DOHH2 (cell line): ENCODE measurements at regions not wholly inside any gene's neighbourhood (a gene's known extent, or its start where the extent isn't known, plus 50 kb on each side); places are given as distances from the start of the nearest gene placed in this dataset.

Source experiments
- H3F3A ChIP-seq: fragments of 200-600 bp; sonication (generic), shearing (Covaris generic); 2 replicates; pipeline ENCODE4 v1.6.0; 2016; ENCODE audit warnings: antibody characterized with exemption, mild to moderate bottlenecking; ENCODE audit not compliant: control insufficient read depth, insufficient read depth
- H3K27ac ChIP-seq: fragments of 200-600 bp; sonication (generic); 2 replicates; pipeline ENCODE4 v1.5.1; 2014; ENCODE audit warnings: low read depth, mild to moderate bottlenecking, low read length, moderate library complexity
- H3K27me3 ChIP-seq: fragments of 200-600 bp; sonication (generic); 2 replicates; pipeline ENCODE4 v1.6.1; 2014; ENCODE audit warnings: mild to moderate bottlenecking, low read length, mixed read lengths; ENCODE audit not compliant: control insufficient read depth
- H3K36me3 ChIP-seq: fragments of 200-600 bp; sonication (generic); 2 replicates; pipeline ENCODE4 v1.6.1; 2014; ENCODE audit warnings: mild to moderate bottlenecking, low read length, moderate library complexity, mixed read lengths; ENCODE audit not compliant: control insufficient read depth
- H3K4me1 ChIP-seq: fragments of 200-600 bp; sonication (generic); 2 replicates; pipeline ENCODE4 v1.6.1; 2014; ENCODE audit warnings: mild to moderate bottlenecking, low read length, mixed read lengths; ENCODE audit not compliant: control insufficient read depth
- H3K4me2 ChIP-seq: fragments of 200-600 bp; sonication (generic); 2 replicates; pipeline ENCODE4 v1.6.0; 2014; ENCODE audit warnings: mild to moderate bottlenecking, low read length, moderate library complexity
- H3K4me3 ChIP-seq: fragments of 200-600 bp; sonication (generic); 2 replicates; pipeline ENCODE4 v1.5.1; 2014; ENCODE audit warnings: mild to moderate bottlenecking, low read length, mixed read lengths
- H3K79me2 ChIP-seq: fragments of 200-600 bp; sonication (generic); 2 replicates; pipeline ENCODE4 v1.6.1; 2014; ENCODE audit warnings: mild to moderate bottlenecking, low read length, mixed read lengths; ENCODE audit not compliant: control insufficient read depth
- H3K9me2 ChIP-seq: fragments of 200-600 bp; sonication (generic); replicated peaks from 2 replicates; pipeline ENCODE4 v1.6.1; 2014; ENCODE audit warnings: mild to moderate bottlenecking, low read length, mixed read lengths; ENCODE audit not compliant: control insufficient read depth
- H3K9me3 ChIP-seq: fragments of 200-600 bp; sonication (generic); 2 replicates; pipeline ENCODE4 v1.6.1; 2014; ENCODE audit warnings: antibody characterized with exemption, low read length, mixed read lengths; ENCODE audit not compliant: control insufficient read depth, insufficient read depth
- H4K20me1 ChIP-seq: fragments of 200-600 bp; sonication (generic); 2 replicates; pipeline ENCODE4 v1.6.0; 2014; ENCODE audit warnings: low read depth, mild to moderate bottlenecking, antibody characterized with exemption, low read length, moderate library complexity; ENCODE audit not compliant: control insufficient read depth, insufficient read depth
- CTCF ChIP-seq: fragments of 200-600 bp; sonication (generic); IDR thresholded peaks from one replicate; pipeline ENCODE4 v1.5.1; 2014; ENCODE audit warnings: antibody characterized with exemption, mild to moderate bottlenecking, low read depth, low read length; ENCODE audit not compliant: poor library complexity, severe bottlenecking
- EZH2phosphoT487 ChIP-seq: fragments of 200-600 bp; sonication (generic); IDR thresholded peaks from 2 replicates; pipeline ENCODE4 v1.6.1; 2017; ENCODE audit warnings: borderline replicate concordance, mild to moderate bottlenecking, antibody characterized with exemption, low read length, moderate library complexity, mixed read lengths

GRCh38 chr2:104502901-104503300, 351.0 kb upstream of the POU3F3 start:
- H3K4me2 ChIP-seq = no peak overlapping the region
- H3K79me2 ChIP-seq = no peaks in the 10 kb centered on the region
- H3K36me3 ChIP-seq = no peaks in the 10 kb centered on the region
- no peaks in the 10 kb centered on the region for H3K9me3 ChIP-seq
- H3K4me1 ChIP-seq = no peaks in the 10 kb centered on the region
- H4K20me1 ChIP-seq = no peaks in the 10 kb centered on the region
- no peaks in the 10 kb centered on the region for H3F3A ChIP-seq
- H3K27ac ChIP-seq = no peak overlapping the region
- no peaks in the 10 kb centered on the region for H3K9me2 ChIP-seq
- TF ChIP-seq EZH2phosphoT487 (no peak), CTCF (no peak)
- no peaks in the 10 kb centered on the region for H3K27me3 ChIP-seq
- H3K4me3 ChIP-seq = no peak overlapping the region

- H4K20me1 ChIP-seq = no peaks in the 10 kb centered on the region
- no peaks in the 10 kb centered on the region for H3K36me3 ChIP-seq
- TF ChIP-seq EZH2phosphoT487 (no peak), CTCF (no peak)
- no peak overlapping the region for H3K27ac ChIP-seq
- H3K9me2 ChIP-seq = no peaks in the 10 kb centered on the region
- no peaks in the 10 kb centered on the region for H3K4me1 ChIP-seq
- H3K27me3 ChIP-seq = no peaks in the 10 kb centered on the region
- no peaks in the 10 kb centered on the region for H3F3A ChIP-seq
- no peaks in the 10 kb centered on the region for H3K9me3 ChIP-seq
- H3K4me2 ChIP-seq = no peak overlapping the region
- H3K4me3 ChIP-seq = no peak overlapping the region
- no peaks in the 10 kb centered on the region for H3K79me2 ChIP-seq
Measured at GRCh38 chr2:104504331-104505073, 349.4 kb upstream of the POU3F3 start.

- no peaks in the 10 kb centered on the region for H3F3A ChIP-seq
- no peak overlapping the region for H3K27ac ChIP-seq
- H4K20me1 ChIP-seq = no peaks in the 10 kb centered on the region
- no peaks in the 10 kb centered on the region for H3K9me3 ChIP-seq
- no peak overlapping the region for H3K4me3 ChIP-seq
- no peaks in the 10 kb centered on the region for H3K4me1 ChIP-seq
- H3K79me2 ChIP-seq = no peaks in the 10 kb centered on the region
- TF ChIP-seq EZH2phosphoT487 (no peak), CTCF (no peak)
- H3K9me2 ChIP-seq = no peaks in the 10 kb centered on the region
- no peak overlapping the region for H3K4me2 ChIP-seq
- no peaks in the 10 kb centered on the region for H3K36me3 ChIP-seq
- H3K27me3 ChIP-seq = no peaks in the 10 kb centered on the region
Measured at GRCh38 chr2:104518256-104518655, 335.7 kb upstream of the POU3F3 start.
